Neural cell (in vitro differentiated cells): ENCODE measurements at regions not wholly inside any gene's neighbourhood (a gene's known extent, or its start where the extent isn't known, plus 50 kb on each side); places are given as distances from the start of the nearest gene placed in this dataset.

Source experiments
- H2AFZ ChIP-seq: fragments of 200-600, 300-800 bp; sonication (generic), shearing (Covaris generic); 2 replicates; pipeline ENCODE4 v1.6.0; 2014; ENCODE audit warnings: low read depth, mild to moderate bottlenecking, antibody characterized with exemption, low read length, moderate library complexity
- H3F3A ChIP-seq: fragments of 200-600 bp; shearing (Covaris generic); 2 replicates; pipeline ENCODE4 v1.6.1; 2016; ENCODE audit warnings: mild to moderate bottlenecking, moderate library complexity, mixed read lengths, antibody characterized with exemption, low read length; ENCODE audit not compliant: insufficient read depth, poor library complexity, severe bottlenecking
- H3K27ac ChIP-seq: fragments of 200-600, 300-800 bp; sonication (generic), shearing (Covaris generic); 2 replicates; pipeline ENCODE4 v1.5.1; 2014; ENCODE audit warnings: mild to moderate bottlenecking, low read length, moderate library complexity
- H3K27me3 ChIP-seq: fragments of 300-800, 200-600 bp; sonication (generic), shearing (Covaris generic); 2 replicates; pipeline ENCODE4 v1.6.0; 2014; ENCODE audit warnings: mild to moderate bottlenecking, low read depth, low read length, moderate library complexity; ENCODE audit not compliant: insufficient read depth
- H3K36me3 ChIP-seq: fragments of 300-800, 200-600 bp; sonication (generic), shearing (Covaris generic); 2 replicates; pipeline ENCODE4 v1.5.1; 2014; ENCODE audit warnings: mild to moderate bottlenecking, antibody characterized with exemption, low read length, moderate library complexity; ENCODE audit not compliant: insufficient read depth
- H3K4me2 ChIP-seq: fragments of 300-800, 200-600 bp; sonication (generic), shearing (Covaris generic); 2 replicates; pipeline ENCODE4 v1.6.0; 2014; ENCODE audit warnings: mild to moderate bottlenecking, low read length
- H3K4me3 ChIP-seq: fragments of 300-800, 200-600 bp; sonication (generic), shearing (Covaris generic); 2 replicates; pipeline ENCODE4 v1.5.1; 2014; ENCODE audit warnings: mild to moderate bottlenecking, low read length, moderate library complexity
- H3K79me2 ChIP-seq: fragments of 200-600 bp; shearing (Covaris generic); replicated peaks from 2 replicates; pipeline ENCODE4 v1.6.0; 2014; ENCODE audit warnings: mild to moderate bottlenecking, low read length, moderate library complexity; ENCODE audit not compliant: insufficient read depth
- H3K9ac ChIP-seq: fragments of 300-800, 200-600 bp; sonication (generic), shearing (Covaris generic); 2 replicates; pipeline ENCODE4 v1.6.1; 2016; ENCODE audit warnings: mild to moderate bottlenecking, low read length, mixed read lengths
- H3K9me2 ChIP-seq: fragments of 200-600 bp; shearing (Covaris generic); 2 replicates; pipeline ENCODE4 v1.6.1; 2016; ENCODE audit warnings: mild to moderate bottlenecking, low read length, mixed read lengths; ENCODE audit not compliant: insufficient read depth
- H3K9me3 ChIP-seq: fragments of 200-600, 300-800 bp; sonication (generic), shearing (Covaris generic); 2 replicates; pipeline ENCODE4 v1.6.1; 2016; ENCODE audit warnings: mild to moderate bottlenecking, mixed run types, low read length, moderate library complexity, mixed read lengths
- H4K20me1 ChIP-seq: fragments of 200-600 bp; shearing (Covaris generic); 2 replicates; pipeline ENCODE4 v1.6.1; 2016; ENCODE audit warnings: mild to moderate bottlenecking, mixed run types; ENCODE audit not compliant: insufficient read depth
- EP300 ChIP-seq: fragments of 450-650 bp; conservative IDR thresholded peaks from 2 replicates; pipeline ENCODE4 v1.6.1; 2014; ENCODE audit warnings: antibody characterized with exemption, mild to moderate bottlenecking, moderate library complexity; ENCODE audit not compliant: poor library complexity, severe bottlenecking
- EZH2 ChIP-seq: fragments of 200-600, 300-800 bp; shearing (Covaris generic), sonication (generic); IDR thresholded peaks from 2 replicates; pipeline ENCODE4 v1.6.1; 2014; ENCODE audit warnings: antibody characterized with exemption, low read length, borderline replicate concordance, mild to moderate bottlenecking; ENCODE audit not compliant: insufficient read depth, poor library complexity, severe bottlenecking
- MXI1 ChIP-seq: fragments of 450-650 bp; conservative IDR thresholded peaks from 2 replicates; pipeline ENCODE4 v1.6.1; 2014; ENCODE audit warnings: antibody characterized with exemption, mild to moderate bottlenecking; ENCODE audit not compliant: poor library complexity, severe bottlenecking
- POLR2AphosphoS5 ChIP-seq: IDR thresholded peaks from 2 replicates; pipeline ENCODE4 v1.6.1; 2012
- RAD21 ChIP-seq: fragments of 450-650 bp; conservative IDR thresholded peaks from 2 replicates; pipeline ENCODE4 v1.6.1; 2014; ENCODE audit warnings: antibody characterized with exemption, mild to moderate bottlenecking, moderate library complexity
- SMC3 ChIP-seq: fragments of 450-650 bp; conservative IDR thresholded peaks from 2 replicates; pipeline ENCODE4 v1.6.1; 2014; ENCODE audit warnings: antibody characterized with exemption, mild to moderate bottlenecking, moderate library complexity; ENCODE audit not compliant: poor library complexity
- TAF1 ChIP-seq: IDR thresholded peaks from 2 replicates; pipeline ENCODE4 v1.6.1; 2012; ENCODE audit warnings: low read depth
- TF ChIP-seq, protein P1 (sequence below): fragments of 450-650 bp; IDR thresholded peaks from 2 replicates; pipeline ENCODE4 v1.5.1; 2014; ENCODE audit warnings: antibody characterized with exemption, mild to moderate bottlenecking, moderate library complexity; ENCODE audit not compliant: poor library complexity, severe bottlenecking
- TF ChIP-seq, protein P2 (sequence below): IDR thresholded peaks from 2 replicates; pipeline ENCODE4 v1.6.1; 2012; ENCODE audit warnings: borderline replicate concordance

DNA sequence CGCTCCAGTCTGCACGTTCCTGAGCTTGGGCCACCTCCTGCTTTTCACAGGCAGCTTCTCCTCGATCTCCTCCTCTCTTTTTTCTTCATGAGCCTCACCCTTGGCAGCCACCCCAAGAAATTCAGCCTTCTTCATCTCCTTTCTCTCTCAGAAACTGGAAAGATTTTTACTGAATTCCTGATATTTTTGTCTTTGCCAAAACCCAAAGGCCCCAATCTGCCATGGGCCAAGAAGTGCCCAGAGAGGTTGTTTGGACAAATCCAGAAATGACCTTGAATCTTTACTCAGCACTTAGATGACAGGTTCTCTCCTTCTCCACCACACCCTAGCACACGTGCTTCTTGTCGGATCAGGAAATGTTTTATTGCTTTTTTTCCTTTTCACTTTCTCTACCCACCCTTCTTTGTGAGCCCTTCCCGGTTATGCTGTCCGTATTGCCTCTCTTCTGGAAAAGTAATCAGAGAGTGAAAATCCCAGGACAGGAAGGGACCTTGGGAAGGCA, 134.5 kb upstream of the TNP1 start:
- TF ChIP-seq POLR2AphosphoS5 (no peak), TAF1 (no peak), EZH2 (no peak), MXI1 (no peak), SMC3 (no peak), RAD21 (no peak), EP300 (no peak)
- TF ChIP-seq, protein P1, sequence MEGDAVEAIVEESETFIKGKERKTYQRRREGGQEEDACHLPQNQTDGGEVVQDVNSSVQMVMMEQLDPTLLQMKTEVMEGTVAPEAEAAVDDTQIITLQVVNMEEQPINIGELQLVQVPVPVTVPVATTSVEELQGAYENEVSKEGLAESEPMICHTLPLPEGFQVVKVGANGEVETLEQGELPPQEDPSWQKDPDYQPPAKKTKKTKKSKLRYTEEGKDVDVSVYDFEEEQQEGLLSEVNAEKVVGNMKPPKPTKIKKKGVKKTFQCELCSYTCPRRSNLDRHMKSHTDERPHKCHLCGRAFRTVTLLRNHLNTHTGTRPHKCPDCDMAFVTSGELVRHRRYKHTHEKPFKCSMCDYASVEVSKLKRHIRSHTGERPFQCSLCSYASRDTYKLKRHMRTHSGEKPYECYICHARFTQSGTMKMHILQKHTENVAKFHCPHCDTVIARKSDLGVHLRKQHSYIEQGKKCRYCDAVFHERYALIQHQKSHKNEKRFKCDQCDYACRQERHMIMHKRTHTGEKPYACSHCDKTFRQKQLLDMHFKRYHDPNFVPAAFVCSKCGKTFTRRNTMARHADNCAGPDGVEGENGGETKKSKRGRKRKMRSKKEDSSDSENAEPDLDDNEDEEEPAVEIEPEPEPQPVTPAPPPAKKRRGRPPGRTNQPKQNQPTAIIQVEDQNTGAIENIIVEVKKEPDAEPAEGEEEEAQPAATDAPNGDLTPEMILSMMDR: no peak
- H3K79me2 ChIP-seq: no peaks in the 10 kb centered on the region
- H3K36me3 ChIP-seq: no peaks in the 10 kb centered on the region
- no peak overlapping the region for H2AFZ ChIP-seq
- no peaks in the 10 kb centered on the region for H3K9me3 ChIP-seq
- no peaks in the 10 kb centered on the region for H4K20me1 ChIP-seq
- no peak overlapping the region for H3K4me3 ChIP-seq
- no peaks in the 10 kb centered on the region for H3K27me3 ChIP-seq
- H3K27ac ChIP-seq: no peak overlapping the region
- no peaks in the 10 kb centered on the region for H3F3A ChIP-seq
- H3K9me2 ChIP-seq: no peaks in the 10 kb centered on the region
- H3K9ac ChIP-seq: no peak overlapping the region
- no peak overlapping the region for H3K4me2 ChIP-seq

DNA sequence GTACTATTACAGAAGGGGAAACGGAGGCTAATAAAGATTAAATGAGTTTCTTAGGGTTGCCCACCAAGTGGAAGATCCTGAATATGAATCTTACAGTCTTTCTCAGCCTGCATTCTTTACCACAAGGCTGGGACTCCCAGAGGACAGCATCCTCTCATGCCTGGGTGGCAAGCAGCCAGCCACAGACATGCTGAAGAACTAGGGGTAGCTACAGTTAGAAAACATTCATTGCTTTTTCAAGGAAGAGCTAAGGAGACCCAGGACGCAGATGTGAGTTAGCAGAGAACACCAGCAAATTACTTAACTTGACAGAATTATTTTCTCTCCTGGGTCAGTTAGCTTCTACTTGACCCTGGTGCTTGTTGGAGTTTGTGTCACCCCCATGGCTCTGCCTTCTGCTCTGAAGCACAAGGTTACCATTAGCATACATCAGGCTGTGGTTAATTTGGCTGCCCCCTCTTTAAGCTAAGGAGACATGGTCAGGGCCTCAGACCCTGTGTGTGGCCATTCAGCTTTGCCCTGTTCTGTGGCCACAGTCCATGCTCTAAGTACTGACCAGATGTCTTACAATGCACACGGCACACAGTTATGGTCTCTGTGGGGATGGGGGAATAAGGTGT, 132.3 kb upstream of the TNP1 start:
- Histone ChIP-seq H3K4me3 (no peak overlapping the region), H3K27me3 (no peaks in the 10 kb centered on the region), H3F3A (no peaks in the 10 kb centered on the region), H2AFZ (no peak overlapping the region), H4K20me1 (no peaks in the 10 kb centered on the region), H3K36me3 (no peaks in the 10 kb centered on the region), H3K79me2 (no peaks in the 10 kb centered on the region), H3K27ac (no peak overlapping the region), H3K9me2 (no peaks in the 10 kb centered on the region), H3K9me3 (no peaks in the 10 kb centered on the region), H3K9ac (no peak overlapping the region), H3K4me2 (no peak overlapping the region)
- no peak for TF ChIP-seq TAF1
- TF ChIP-seq RAD21: no peak

DNA sequence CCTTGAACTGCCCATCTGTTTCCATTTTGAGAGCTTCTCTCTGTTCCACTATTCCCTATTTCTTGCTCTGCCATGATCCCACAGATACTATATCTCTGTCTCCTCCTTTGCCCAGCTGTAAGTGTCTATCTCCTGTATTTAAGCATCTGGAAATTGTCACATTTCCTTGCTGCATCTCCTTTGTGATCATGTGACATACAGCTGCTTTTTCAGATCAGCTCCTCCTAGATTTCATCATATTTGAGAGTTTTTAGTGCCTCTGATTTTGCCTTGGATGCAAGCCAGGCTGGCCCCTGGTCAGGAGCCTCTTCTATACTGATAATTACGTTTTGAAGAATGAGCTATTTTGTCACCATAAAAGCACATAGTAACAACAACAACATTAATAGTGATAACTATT, 131.7 kb upstream of the TNP1 start:
- Histone ChIP-seq H3K36me3 (no peaks in the 10 kb centered on the region), H2AFZ (no peak overlapping the region), H3K4me2 (no peak overlapping the region), H3K27ac (no peak overlapping the region), H3K9me3 (no peaks in the 10 kb centered on the region), H3K4me3 (no peak overlapping the region), H4K20me1 (no peaks in the 10 kb centered on the region), H3F3A (no peaks in the 10 kb centered on the region), H3K9ac (no peak overlapping the region), H3K9me2 (no peaks in the 10 kb centered on the region), H3K79me2 (no peaks in the 10 kb centered on the region), H3K27me3 (no peaks in the 10 kb centered on the region)
- TF ChIP-seq MXI1 (no peak), SMC3 (no peak), TAF1 (no peak), RAD21 (no peak), EZH2 (no peak), EP300 (no peak), POLR2AphosphoS5 (no peak)
- TF ChIP-seq, protein P2, sequence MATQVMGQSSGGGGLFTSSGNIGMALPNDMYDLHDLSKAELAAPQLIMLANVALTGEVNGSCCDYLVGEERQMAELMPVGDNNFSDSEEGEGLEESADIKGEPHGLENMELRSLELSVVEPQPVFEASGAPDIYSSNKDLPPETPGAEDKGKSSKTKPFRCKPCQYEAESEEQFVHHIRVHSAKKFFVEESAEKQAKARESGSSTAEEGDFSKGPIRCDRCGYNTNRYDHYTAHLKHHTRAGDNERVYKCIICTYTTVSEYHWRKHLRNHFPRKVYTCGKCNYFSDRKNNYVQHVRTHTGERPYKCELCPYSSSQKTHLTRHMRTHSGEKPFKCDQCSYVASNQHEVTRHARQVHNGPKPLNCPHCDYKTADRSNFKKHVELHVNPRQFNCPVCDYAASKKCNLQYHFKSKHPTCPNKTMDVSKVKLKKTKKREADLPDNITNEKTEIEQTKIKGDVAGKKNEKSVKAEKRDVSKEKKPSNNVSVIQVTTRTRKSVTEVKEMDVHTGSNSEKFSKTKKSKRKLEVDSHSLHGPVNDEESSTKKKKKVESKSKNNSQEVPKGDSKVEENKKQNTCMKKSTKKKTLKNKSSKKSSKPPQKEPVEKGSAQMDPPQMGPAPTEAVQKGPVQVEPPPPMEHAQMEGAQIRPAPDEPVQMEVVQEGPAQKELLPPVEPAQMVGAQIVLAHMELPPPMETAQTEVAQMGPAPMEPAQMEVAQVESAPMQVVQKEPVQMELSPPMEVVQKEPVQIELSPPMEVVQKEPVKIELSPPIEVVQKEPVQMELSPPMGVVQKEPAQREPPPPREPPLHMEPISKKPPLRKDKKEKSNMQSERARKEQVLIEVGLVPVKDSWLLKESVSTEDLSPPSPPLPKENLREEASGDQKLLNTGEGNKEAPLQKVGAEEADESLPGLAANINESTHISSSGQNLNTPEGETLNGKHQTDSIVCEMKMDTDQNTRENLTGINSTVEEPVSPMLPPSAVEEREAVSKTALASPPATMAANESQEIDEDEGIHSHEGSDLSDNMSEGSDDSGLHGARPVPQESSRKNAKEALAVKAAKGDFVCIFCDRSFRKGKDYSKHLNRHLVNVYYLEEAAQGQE: no peak
- TF ChIP-seq, protein P1: no peak
